AG04450 (cell line): ENCODE measurements at regions not wholly inside any gene's neighbourhood (a gene's known extent, or its start where the extent isn't known, plus 50 kb on each side); places are given as distances from the start of the nearest gene placed in this dataset.

ENCODE experiments used
- CTCF ChIA-PET: fragments of 300-600, 350-600 bp; formaldehyde crosslinking; extraction: SDS; loops from one replicate; lab custom pipeline; 2022; ENCODE audit warnings: antibody characterized with exemption, inconsistent platforms; lab: Charles Lee
- POLR2A ChIA-PET: fragments of 350-600 bp; formaldehyde crosslinking; extraction: SDS; loops from one replicate; lab custom pipeline; 2021; ENCODE audit warnings: antibody characterized with exemption, inconsistent platforms; lab: Yijun Ruan, JAX
- DNase-seq: peaks from one replicate; pipeline ENCODE4 v3.0.0-alpha.2; 2011; ENCODE audit warnings: low read depth, low spot score
- H3K27ac ChIP-seq: one replicate; pipeline ENCODE4 v1.5.1; 2012; ENCODE audit warnings: low read depth, low read length, control low read depth
- H3K27me3 ChIP-seq: one replicate; pipeline ENCODE4 v1.6.0; 2012; ENCODE audit warnings: low read length; ENCODE audit not compliant: control insufficient read depth, insufficient read depth
- H3K4me3 ChIP-seq: 2 replicates; pipeline ENCODE4 v1.5.1; 2011; ENCODE audit warnings: mild to moderate bottlenecking, low read depth, low read length, control low read depth
- H3K9me3 ChIP-seq: 2 replicates; pipeline ENCODE4 v1.5.1; 2012; ENCODE audit warnings: low read length; ENCODE audit not compliant: control insufficient read depth, insufficient read depth
- CTCF ChIP-seq: IDR thresholded peaks from 2 replicates; pipeline ENCODE4 v1.5.1; 2011; ENCODE audit warnings: low read depth, low read length, control low read depth, inconsistent platforms

- Histone ChIP-seq H3K27ac (no peak overlapping the region), H3K27me3 (no peaks in the 10 kb centered on the region), H3K9me3 (peaks cover 26% of the 10 kb centered on the region), H3K4me3 (no peak overlapping the region)
- no peak for DNase-seq
- no peak for TF ChIP-seq CTCF
- ChIA-PET POLR2A (no interaction called here), CTCF (no interaction called here)
Measured at GRCh38 chr2:4900861-4901770, 791.1 kb upstream of the SOX11 start.

- H3K4me3 ChIP-seq = no peak overlapping the region
- ChIA-PET POLR2A (no interaction called here), CTCF (no interaction called here)
- no peaks in the 10 kb centered on the region for H3K27me3 ChIP-seq
- no peak for TF ChIP-seq CTCF
- no peak for DNase-seq
- H3K27ac ChIP-seq = no peak overlapping the region
- peaks cover 35% of the 10 kb centered on the region for H3K9me3 ChIP-seq
Measured at GRCh38 chr2:4903656-4904348, 788.4 kb upstream of the SOX11 start.

GRCh38 chr2:4908461-4908860, 783.7 kb upstream of the SOX11 start:
- no peak overlapping the region for H3K4me3 ChIP-seq
- ChIA-PET CTCF (no interaction called here), POLR2A (no interaction called here)
- H3K27ac ChIP-seq = no peak overlapping the region
- no peak for DNase-seq
- TF ChIP-seq CTCF = no peak
- no peaks in the 10 kb centered on the region for H3K27me3 ChIP-seq
- peaks cover 31% of the 10 kb centered on the region for H3K9me3 ChIP-seq

- Histone ChIP-seq H3K27ac (no peak overlapping the region), H3K9me3 (peaks cover 30% of the 10 kb centered on the region), H3K27me3 (no peaks in the 10 kb centered on the region), H3K4me3 (no peak overlapping the region)
- no peak for TF ChIP-seq CTCF
- DNase-seq = no peak
- ChIA-PET POLR2A (no interaction called here), CTCF (no interaction called here)
Measured at GRCh38 chr2:4909346-4910009, 782.7 kb upstream of the SOX11 start.
